Stomach smooth muscle (tissue), 2 donors: ENCODE measurements at regions not wholly inside any gene's neighbourhood (a gene's known extent, or its start where the extent isn't known, plus 50 kb on each side); places are given as distances from the start of the nearest gene placed in this dataset.

Source experiments
- H3K27ac ChIP-seq: one replicate; pipeline ENCODE4 v1.7.0; 2013; ENCODE audit warnings: mild to moderate bottlenecking, low read length, inconsistent platforms
- H3K27me3 ChIP-seq, 2 donors: one replicate each; pipeline ENCODE4 v1.7.0; 2013; ENCODE audit warnings: low read length in 2 of 2; ENCODE audit not compliant: insufficient read depth in 2 of 2, control insufficient read depth in 1 of 2
- H3K36me3 ChIP-seq, 2 donors: one replicate each; pipeline ENCODE4 v1.7.0; 2013; ENCODE audit warnings: low read length in 2 of 2; ENCODE audit not compliant: control insufficient read depth in 2 of 2, insufficient read depth in 2 of 2
- H3K4me1 ChIP-seq: one replicate; pipeline ENCODE4 v1.7.0; 2013; ENCODE audit warnings: low read length; ENCODE audit not compliant: control insufficient read depth, insufficient read depth
- H3K4me3 ChIP-seq, 2 donors: one replicate each; pipeline ENCODE4 v1.7.0; 2013; ENCODE audit warnings: low read length in 2 of 2
- H3K9ac ChIP-seq, 2 donors: one replicate each; pipeline ENCODE4 v1.7.0; 2013; ENCODE audit warnings: low read length in 2 of 2, mild to moderate bottlenecking in 1 of 2
- H3K9me3 ChIP-seq, 2 donors: one replicate each; pipeline ENCODE4 v1.7.0; 2013; ENCODE audit warnings: low read length in 2 of 2; ENCODE audit not compliant: control insufficient read depth in 2 of 2
- donor health status: healthy.
- donor health status: Pancreatic carcinoma.

DNA sequence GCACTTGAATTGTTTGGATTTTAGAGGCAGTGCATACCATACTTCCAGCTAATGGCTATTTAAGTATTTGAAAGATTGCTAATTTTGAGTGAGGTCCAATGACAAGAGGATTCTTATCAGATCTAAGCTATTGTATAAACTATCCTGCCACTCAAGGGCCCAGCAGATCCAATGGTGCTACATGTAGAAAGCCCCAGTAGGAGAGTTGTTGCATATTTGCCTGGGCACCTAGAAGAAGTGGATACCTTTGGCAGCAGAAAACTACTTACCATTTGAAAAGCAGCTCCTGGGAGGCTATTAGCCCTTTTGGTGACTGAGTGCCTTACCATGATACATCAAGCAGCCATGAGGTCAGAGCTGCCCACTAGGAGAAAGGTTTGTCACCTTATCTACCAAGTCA lies 447.3 kb downstream of the C4orf33 start:
- no peaks in the 10 kb centered on the region for H3K9me3 ChIP-seq
- H3K4me3 ChIP-seq = no peak overlapping the region
- no peak overlapping the region for H3K9ac ChIP-seq
- H3K27me3 ChIP-seq = no peaks in the 10 kb centered on the region
- no peak overlapping the region for H3K27ac ChIP-seq
- no peaks in the 10 kb centered on the region for H3K4me1 ChIP-seq
- H3K36me3 ChIP-seq = no peaks in the 10 kb centered on the region

- no peaks in the 10 kb centered on the region for H3K9me3 ChIP-seq
- no peaks in the 10 kb centered on the region for H3K36me3 ChIP-seq
- no peaks in the 10 kb centered on the region for H3K27me3 ChIP-seq
- H3K4me1 ChIP-seq = no peaks in the 10 kb centered on the region
- no peak overlapping the region for H3K27ac ChIP-seq
- H3K9ac ChIP-seq = no peak overlapping the region
- no peak overlapping the region for H3K4me3 ChIP-seq
Measured at GRCh38 chr4:129545599-129546278, 449.8 kb downstream of the C4orf33 start.

- Histone ChIP-seq H3K27me3 (no peaks in the 10 kb centered on the region), H3K4me1 (no peaks in the 10 kb centered on the region), H3K9ac (no peak overlapping the region), H3K9me3 (no peaks in the 10 kb centered on the region), H3K4me3 (no peak overlapping the region), H3K27ac (no peak overlapping the region), H3K36me3 (no peaks in the 10 kb centered on the region)
Measured at GRCh38 chr4:129546531-129546930, 450.6 kb downstream of the C4orf33 start.

DNA sequence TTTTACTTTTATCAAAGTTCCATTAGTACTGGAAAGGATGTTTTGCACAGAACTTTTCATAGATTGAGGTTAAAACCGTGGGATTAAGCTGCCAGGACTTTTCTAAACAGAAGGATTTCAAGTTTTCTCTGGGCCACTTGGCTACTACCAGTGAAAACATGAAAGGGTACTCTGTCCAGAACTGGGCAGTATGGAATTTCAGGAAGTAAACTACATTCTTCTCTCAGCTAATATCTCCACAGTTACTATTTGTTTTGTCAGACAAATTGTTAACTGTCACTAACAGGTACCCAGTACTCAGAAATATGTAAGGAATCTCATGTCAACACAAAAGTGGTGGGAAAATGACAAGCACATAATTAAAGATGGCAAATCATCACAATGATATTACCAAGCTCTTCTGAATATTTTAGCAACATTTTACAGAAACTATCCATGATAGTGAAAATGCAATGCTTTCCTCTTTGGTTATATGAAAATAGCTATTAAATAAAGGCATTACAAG lies 454.4 kb downstream of the C4orf33 start:
- H3K27me3 ChIP-seq = no peaks in the 10 kb centered on the region
- no peaks in the 10 kb centered on the region for H3K9me3 ChIP-seq
- H3K4me3 ChIP-seq = no peak overlapping the region
- no peaks in the 10 kb centered on the region for H3K4me1 ChIP-seq
- H3K9ac ChIP-seq = no peak overlapping the region
- no peaks in the 10 kb centered on the region for H3K36me3 ChIP-seq
- H3K27ac ChIP-seq = no peak overlapping the region

DNA sequence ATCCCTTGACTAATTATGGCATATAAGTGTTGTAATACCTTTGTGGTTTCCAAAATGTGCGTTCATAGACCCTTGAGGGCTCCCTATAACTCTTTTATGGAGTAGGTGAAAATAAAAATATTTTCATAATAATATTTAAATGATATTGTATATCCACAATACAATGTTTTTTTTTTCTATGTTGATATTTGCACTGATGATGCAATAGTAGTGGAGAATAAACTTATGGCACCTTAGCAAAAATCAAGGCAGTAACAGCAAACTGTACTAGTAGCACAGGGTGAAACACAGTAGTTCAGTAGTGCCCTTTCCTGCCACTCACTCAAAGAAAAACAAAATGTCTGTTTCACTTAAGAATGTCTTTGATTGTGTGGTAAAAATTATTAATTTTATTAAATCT lies 465.3 kb downstream of the C4orf33 start:
- Histone ChIP-seq H3K27ac (no peak overlapping the region), H3K4me3 (no peak overlapping the region), H3K9me3 (no peaks in the 10 kb centered on the region), H3K4me1 (no peaks in the 10 kb centered on the region), H3K36me3 (no peaks in the 10 kb centered on the region), H3K27me3 (no peaks in the 10 kb centered on the region), H3K9ac (no peak overlapping the region)

GRCh38 chr4:129561886-129562671 lies 466.1 kb downstream of the C4orf33 start:
- Histone ChIP-seq H3K4me3 (no peak overlapping the region), H3K27me3 (no peaks in the 10 kb centered on the region), H3K9ac (no peak overlapping the region), H3K9me3 (no peaks in the 10 kb centered on the region), H3K36me3 (no peaks in the 10 kb centered on the region), H3K27ac (no peak overlapping the region), H3K4me1 (no peaks in the 10 kb centered on the region)

DNA sequence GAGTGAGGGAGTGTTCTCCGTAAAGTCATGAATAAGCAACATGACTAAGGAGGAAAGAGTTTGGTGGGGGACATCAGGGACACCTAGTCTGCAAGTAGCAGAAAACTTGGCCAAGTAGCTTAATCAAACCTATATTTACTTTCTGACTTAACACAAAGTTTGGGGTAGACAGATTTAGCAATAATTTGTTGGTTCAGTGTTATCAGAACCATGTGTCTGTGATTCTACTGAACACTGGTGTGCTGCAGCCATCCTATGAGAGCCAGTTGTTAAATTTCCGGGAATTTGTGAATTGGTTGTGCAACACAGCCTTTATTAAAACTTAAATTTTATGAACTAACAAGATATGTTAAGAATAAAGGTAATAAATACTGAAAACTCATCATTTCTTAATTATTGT lies 469.3 kb downstream of the C4orf33 start:
- H3K4me1 ChIP-seq = no peaks in the 10 kb centered on the region
- no peaks in the 10 kb centered on the region for H3K9me3 ChIP-seq
- no peaks in the 10 kb centered on the region for H3K27me3 ChIP-seq
- no peak overlapping the region for H3K27ac ChIP-seq
- H3K9ac ChIP-seq = no peak overlapping the region
- no peak overlapping the region for H3K4me3 ChIP-seq
- H3K36me3 ChIP-seq = no peaks in the 10 kb centered on the region

DNA sequence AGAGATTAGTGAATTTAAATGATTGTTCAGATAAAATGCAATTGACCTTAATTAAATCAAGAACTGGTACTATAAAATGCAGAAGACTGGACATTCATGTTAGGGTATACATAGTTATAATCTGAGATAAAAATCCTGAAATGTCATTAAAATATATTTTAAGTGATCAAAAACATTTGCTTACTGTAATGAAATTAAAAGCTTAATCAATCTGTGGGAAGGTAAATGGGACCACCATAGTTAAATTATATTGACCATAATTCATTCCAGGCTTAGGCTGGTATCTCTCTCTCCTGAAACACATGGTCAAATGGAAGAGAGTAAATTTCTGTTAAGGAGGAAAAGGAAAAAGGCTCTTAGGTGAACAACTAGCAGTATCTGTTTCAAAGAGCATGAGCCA lies 474.4 kb downstream of the C4orf33 start:
- Histone ChIP-seq H3K9me3 (no peaks in the 10 kb centered on the region), H3K27ac (no peak overlapping the region), H3K9ac (no peak overlapping the region), H3K4me3 (no peak overlapping the region), H3K27me3 (no peaks in the 10 kb centered on the region), H3K4me1 (no peaks in the 10 kb centered on the region), H3K36me3 (no peaks in the 10 kb centered on the region)

GRCh38 chr4:129578336-129578735 lies 482.4 kb downstream of the C4orf33 start:
- no peaks in the 10 kb centered on the region for H3K27me3 ChIP-seq
- no peak overlapping the region for H3K9ac ChIP-seq
- H3K4me1 ChIP-seq = no peaks in the 10 kb centered on the region
- H3K36me3 ChIP-seq = no peaks in the 10 kb centered on the region
- H3K4me3 ChIP-seq = no peak overlapping the region
- H3K27ac ChIP-seq = no peak overlapping the region
- H3K9me3 ChIP-seq = no peaks in the 10 kb centered on the region

DNA sequence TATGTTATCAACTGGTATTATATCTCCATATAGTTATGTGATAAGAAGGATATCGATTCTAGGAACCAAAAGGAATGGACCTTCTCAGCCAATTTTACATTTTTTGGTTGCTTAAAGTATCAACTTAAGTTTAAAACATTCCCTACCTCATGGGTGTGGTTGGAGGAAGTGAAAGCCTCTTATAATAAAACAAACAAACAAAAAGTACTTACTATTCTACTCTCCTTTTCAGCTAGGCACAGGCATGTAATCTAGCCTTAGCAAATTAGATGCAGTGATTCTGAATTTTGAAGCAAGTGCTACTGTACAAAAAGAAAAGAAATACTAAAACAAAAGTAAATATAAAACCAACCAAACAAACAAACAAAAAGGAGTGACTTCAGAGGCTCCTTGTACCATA lies 485.4 kb downstream of the C4orf33 start:
- peaks cover 0 to 3% of the 10 kb centered on the region in 2 donors for H3K9me3 ChIP-seq
- H3K27me3 ChIP-seq = no peaks in the 10 kb centered on the region
- no peaks in the 10 kb centered on the region for H3K4me1 ChIP-seq
- H3K36me3 ChIP-seq = no peaks in the 10 kb centered on the region
- no peak overlapping the region for H3K27ac ChIP-seq
- H3K4me3 ChIP-seq = no peak overlapping the region
- H3K9ac ChIP-seq = no peak overlapping the region

DNA sequence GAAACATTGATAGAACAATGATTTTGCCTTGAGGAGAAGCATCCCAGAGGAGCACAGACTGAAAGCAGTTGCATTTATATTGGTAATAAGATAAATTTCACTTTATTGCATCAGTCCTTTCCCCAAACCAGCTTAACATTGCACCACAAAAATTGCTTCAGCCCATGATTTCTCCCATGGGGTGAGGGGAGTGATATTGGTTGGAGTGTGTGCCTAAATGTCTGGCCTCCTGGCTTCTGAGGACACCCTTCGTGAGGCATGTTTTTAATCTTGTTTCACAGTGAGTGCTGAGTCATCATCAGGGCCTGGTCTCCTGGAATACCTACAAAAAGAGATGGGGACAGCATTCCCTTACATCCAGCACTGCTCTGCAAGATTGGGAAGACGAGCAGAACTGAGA lies 487.9 kb downstream of the C4orf33 start:
- Histone ChIP-seq H3K27ac (no peak overlapping the region), H3K36me3 (no peaks in the 10 kb centered on the region), H3K9me3 (peaks cover 0 to 3% of the 10 kb centered on the region in 2 donors), H3K4me1 (no peaks in the 10 kb centered on the region), H3K27me3 (no peaks in the 10 kb centered on the region), H3K4me3 (no peak overlapping the region), H3K9ac (no peak overlapping the region)
